Endothelial cell (in vitro differentiated cells): ENCODE measurements at regions not wholly inside any gene's neighbourhood (a gene's known extent, or its start where the extent isn't known, plus 50 kb on each side); places are given as distances from the start of the nearest gene placed in this dataset.

ENCODE experiments used
- DNase-seq: peaks from one replicate; pipeline ENCODE4 v3.0.0; 2021; ENCODE audit warnings: low spot score
- H3K27ac Mint-ChIP-seq: one replicate; pipeline ENCODE4 v1.8.0; 2021; ENCODE audit warnings: mixed read lengths, inconsistent platforms; ENCODE audit not compliant: unreplicated experiment
- H3K27me3 Mint-ChIP-seq: one replicate; pipeline ENCODE4 v1.8.0; 2021; ENCODE audit warnings: mild to moderate bottlenecking, moderate library complexity, mixed read lengths, inconsistent platforms; ENCODE audit not compliant: unreplicated experiment
- H3K36me3 Mint-ChIP-seq: one replicate; pipeline ENCODE4 v1.8.0; 2021; ENCODE audit warnings: mild to moderate bottlenecking, low read depth, mixed read lengths, inconsistent platforms; ENCODE audit not compliant: unreplicated experiment
- H3K4me1 Mint-ChIP-seq: one replicate; pipeline ENCODE4 v1.8.0; 2021; ENCODE audit warnings: mild to moderate bottlenecking, mixed read lengths, inconsistent platforms; ENCODE audit not compliant: unreplicated experiment
- H3K4me3 Mint-ChIP-seq: one replicate; pipeline ENCODE4 v1.8.0; 2021; ENCODE audit warnings: mild to moderate bottlenecking, mixed read lengths, inconsistent platforms; ENCODE audit not compliant: unreplicated experiment
- H3K9me3 Mint-ChIP-seq: one replicate; pipeline ENCODE4 v1.8.0; 2021; ENCODE audit warnings: mixed read lengths, inconsistent platforms; ENCODE audit not compliant: unreplicated experiment
- TF ChIP-seq, protein P1 (sequence below): fragments of 200-600 bp; sonication (generic); IDR thresholded peaks from one replicate; pipeline ENCODE4 v1.5.0; 2021; ENCODE audit warnings: antibody characterized with exemption; ENCODE audit not compliant: unreplicated experiment

DNA sequence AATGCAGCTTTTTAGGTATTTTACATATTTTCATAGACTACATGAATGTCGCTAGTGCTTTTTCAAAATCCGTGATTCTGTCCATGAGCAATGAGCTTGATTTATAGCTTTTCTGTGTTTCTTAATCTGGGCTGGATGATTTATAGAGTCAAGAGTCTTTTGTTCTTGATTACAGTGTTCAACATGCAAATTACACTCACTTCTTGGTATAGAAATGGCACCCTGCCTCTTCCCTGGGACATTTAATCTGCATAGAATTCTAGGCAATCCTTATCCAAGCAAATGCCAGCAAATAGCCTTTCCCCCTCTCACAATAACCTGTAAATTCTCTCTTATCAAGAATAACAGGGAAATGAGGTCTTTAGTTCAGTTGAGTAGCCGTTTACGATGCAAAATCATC, 246.2 kb upstream of the SEMA3C start:
- TF ChIP-seq, protein P1, sequence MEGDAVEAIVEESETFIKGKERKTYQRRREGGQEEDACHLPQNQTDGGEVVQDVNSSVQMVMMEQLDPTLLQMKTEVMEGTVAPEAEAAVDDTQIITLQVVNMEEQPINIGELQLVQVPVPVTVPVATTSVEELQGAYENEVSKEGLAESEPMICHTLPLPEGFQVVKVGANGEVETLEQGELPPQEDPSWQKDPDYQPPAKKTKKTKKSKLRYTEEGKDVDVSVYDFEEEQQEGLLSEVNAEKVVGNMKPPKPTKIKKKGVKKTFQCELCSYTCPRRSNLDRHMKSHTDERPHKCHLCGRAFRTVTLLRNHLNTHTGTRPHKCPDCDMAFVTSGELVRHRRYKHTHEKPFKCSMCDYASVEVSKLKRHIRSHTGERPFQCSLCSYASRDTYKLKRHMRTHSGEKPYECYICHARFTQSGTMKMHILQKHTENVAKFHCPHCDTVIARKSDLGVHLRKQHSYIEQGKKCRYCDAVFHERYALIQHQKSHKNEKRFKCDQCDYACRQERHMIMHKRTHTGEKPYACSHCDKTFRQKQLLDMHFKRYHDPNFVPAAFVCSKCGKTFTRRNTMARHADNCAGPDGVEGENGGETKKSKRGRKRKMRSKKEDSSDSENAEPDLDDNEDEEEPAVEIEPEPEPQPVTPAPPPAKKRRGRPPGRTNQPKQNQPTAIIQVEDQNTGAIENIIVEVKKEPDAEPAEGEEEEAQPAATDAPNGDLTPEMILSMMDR = no peak
- H3K4me3 Mint-ChIP-seq = no peak overlapping the region
- H3K36me3 Mint-ChIP-seq = no peaks in the 10 kb centered on the region
- no peaks in the 10 kb centered on the region for H3K9me3 Mint-ChIP-seq
- H3K27me3 Mint-ChIP-seq = no peaks in the 10 kb centered on the region
- H3K27ac Mint-ChIP-seq = no peak overlapping the region
- H3K4me1 Mint-ChIP-seq = no peaks in the 10 kb centered on the region
- DNase-seq = no peak

DNA sequence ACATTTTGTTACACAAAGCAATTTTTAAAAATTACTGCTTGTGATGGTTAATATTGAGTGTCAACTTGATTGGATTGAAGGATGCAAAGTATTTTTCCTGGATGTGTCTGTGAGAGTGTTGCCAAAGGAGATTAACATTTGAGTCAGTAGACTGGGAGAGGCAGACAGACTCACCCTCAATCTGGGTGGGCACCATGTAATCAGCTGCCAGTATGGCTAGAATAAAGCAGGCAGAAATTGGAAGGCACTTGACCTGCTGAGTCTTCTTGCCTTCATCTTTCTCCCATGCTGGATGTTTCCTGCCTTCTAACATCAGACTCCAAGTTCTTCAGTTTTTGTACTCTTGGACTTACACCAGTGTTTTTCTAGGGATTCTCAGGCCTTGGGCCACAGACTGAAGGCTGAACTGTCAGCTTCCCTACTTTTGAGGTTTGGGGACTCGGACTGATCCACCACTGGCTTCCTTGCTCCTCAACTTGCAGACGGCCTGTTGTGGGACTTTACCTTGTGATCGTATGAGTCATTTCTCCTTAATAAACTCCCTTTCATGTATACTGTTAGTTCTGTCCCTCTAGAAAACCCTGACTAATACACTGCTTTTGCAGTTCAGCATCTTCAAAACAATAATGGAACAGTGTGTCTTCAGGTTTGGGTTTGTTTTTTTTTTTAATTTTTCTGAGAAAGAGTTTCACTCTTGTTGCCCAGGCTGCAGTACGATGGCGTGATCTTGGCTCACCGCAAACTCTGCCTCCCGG, 244.1 kb upstream of the SEMA3C start:
- no peak overlapping the region for H3K27ac Mint-ChIP-seq
- H3K9me3 Mint-ChIP-seq = no peaks in the 10 kb centered on the region
- H3K4me3 Mint-ChIP-seq = no peak overlapping the region
- no peak for DNase-seq
- H3K4me1 Mint-ChIP-seq = no peaks in the 10 kb centered on the region
- no peaks in the 10 kb centered on the region for H3K27me3 Mint-ChIP-seq
- H3K36me3 Mint-ChIP-seq = no peaks in the 10 kb centered on the region
- TF ChIP-seq, protein P1 = no peak

DNA sequence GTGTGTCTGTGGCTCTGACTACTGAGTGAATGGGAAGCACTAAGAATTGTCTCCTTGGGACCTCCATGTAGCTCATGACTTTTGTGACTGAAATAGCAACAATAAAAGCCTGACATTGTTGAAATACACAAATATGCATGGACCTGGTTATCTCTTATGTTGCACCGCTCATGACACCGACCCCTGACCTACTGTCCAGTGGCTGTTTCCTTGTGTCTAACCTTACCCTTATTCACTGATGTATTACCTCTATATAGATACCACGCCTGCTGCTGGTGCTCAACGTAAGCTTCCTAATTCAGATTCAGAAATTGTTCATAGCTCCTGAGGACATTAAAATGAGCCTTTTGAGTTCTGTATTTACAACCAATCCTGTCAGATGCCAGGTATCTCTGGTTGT, 243.4 kb upstream of the SEMA3C start:
- no peak overlapping the region for H3K27ac Mint-ChIP-seq
- no peaks in the 10 kb centered on the region for H3K9me3 Mint-ChIP-seq
- H3K27me3 Mint-ChIP-seq = no peaks in the 10 kb centered on the region
- H3K4me3 Mint-ChIP-seq = no peak overlapping the region
- DNase-seq = no peak
- H3K36me3 Mint-ChIP-seq = no peaks in the 10 kb centered on the region
- H3K4me1 Mint-ChIP-seq = no peaks in the 10 kb centered on the region
- TF ChIP-seq, protein P1 = no peak

DNA sequence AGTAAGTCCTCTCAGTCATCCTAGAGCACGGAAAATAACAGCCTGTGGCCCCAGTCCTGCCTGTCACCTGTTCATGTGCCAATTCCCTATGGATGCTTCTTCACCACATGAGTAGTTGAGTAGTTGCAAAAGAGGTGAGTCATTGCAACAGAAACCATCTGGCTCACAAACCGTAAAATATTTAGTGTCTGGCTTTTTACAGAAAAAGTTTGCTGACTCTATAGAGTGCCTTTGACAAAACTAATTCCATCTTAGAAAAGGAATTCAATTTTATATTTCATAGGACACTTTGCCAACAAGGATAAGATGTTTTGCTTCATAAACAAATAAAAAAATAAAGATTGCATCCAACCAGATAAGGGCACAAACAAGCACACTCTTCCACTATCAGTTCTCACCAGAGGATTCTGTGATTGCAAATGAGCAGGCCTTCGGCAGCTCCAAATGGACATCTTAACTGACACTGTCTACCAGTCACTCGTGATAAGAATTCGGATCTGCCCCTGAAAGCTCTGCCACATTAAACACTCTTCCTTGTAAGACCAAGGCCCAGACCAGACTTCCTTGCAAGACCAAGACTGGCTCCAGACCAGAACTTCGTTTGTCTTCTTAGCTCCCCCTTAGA, 242.7 kb upstream of the SEMA3C start:
- Mint-ChIP-seq H3K27me3 (no peaks in the 10 kb centered on the region), H3K4me1 (no peaks in the 10 kb centered on the region), H3K27ac (no peak overlapping the region), H3K4me3 (no peak overlapping the region), H3K36me3 (no peaks in the 10 kb centered on the region), H3K9me3 (no peaks in the 10 kb centered on the region)
- no peak for DNase-seq
- TF ChIP-seq, protein P1 = no peak

DNA sequence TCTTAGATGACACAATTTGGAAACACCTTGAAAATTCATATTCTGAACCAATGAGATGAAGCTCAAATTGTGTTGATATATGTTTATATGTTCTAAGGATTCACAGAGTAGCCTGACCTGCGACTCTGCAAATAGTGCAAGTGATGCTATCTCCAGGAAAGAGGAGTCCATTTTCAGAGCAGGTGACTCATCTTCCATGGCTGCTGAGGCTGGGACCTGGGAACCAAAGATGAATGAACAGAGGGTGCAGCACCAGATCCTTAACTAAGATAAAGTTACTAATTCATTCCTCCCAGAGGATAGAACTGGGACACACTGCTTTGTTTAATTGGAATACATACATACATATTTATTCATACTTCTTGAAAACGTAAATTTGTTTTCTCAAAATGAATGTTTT, 240.6 kb upstream of the SEMA3C start:
- no peak for DNase-seq

More for the DNA sequence above, 240.6 kb upstream of the SEMA3C start:
- Mint-ChIP-seq H3K27me3 (no peaks in the 10 kb centered on the region), H3K27ac (no peak overlapping the region), H3K9me3 (no peaks in the 10 kb centered on the region), H3K4me1 (no peaks in the 10 kb centered on the region), H3K4me3 (no peak overlapping the region), H3K36me3 (no peaks in the 10 kb centered on the region)
- TF ChIP-seq, protein P1 = no peak
